ENCODE measurements at regions not wholly inside any gene's neighbourhood (a gene's known extent, or its start where the extent isn't known, plus 50 kb on each side); places are given as distances from the start of the nearest gene placed in this dataset.

DNA sequence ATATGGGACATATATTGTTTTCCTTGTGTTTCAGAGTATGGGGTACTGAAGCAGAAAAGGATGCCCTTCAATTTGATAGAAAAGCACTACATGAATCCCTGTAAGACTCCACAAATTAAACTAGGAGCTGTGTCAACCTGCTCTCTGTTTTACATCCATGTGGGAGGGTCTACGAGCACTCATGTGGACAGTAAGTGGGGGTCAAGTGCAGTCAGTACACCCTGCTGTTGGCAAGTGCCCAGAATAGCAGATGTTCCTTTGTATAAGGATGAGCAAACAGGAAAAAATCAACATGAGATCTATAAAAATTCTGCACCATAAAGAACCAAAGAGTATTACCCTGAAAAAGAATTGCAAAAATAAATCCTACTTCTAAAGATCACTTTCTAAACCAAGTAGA lies 659.9 kb downstream of the SI start:
- H3K23ac ChIP-seq (ENCODE audit: insufficient read length, low read depth, low read length), result no peak overlapping the region
- H3K79me1 ChIP-seq (ENCODE audit: insufficient read depth, low read depth, low read length, poor library complexity, severe bottlenecking), result no peaks in the 10 kb centered on the region
- no peaks in the 10 kb centered on the region; a peak in 1 of 5 replicates for H3K9me3 Mint-ChIP-seq
- no peak overlapping the region for H2BK12ac ChIP-seq (ENCODE audit: insufficient read length, low read depth, low read length)
- no peak overlapping the region for H4K91ac ChIP-seq (ENCODE audit: insufficient read length, low read depth, low read length)
- H4K20me1 ChIP-seq (ENCODE audit: control insufficient read depth, insufficient read depth, insufficient read length), result no peaks in the 10 kb centered on the region
- H2BK5ac ChIP-seq (ENCODE audit: insufficient read length, low read length), result no peak overlapping the region
- no peak overlapping the region for H4K5ac ChIP-seq (ENCODE audit: insufficient read length, low read depth, low read length)
- no peak overlapping the region for H3K18ac ChIP-seq (ENCODE audit: insufficient read length, low read depth, low read length)
- H2BK20ac ChIP-seq (ENCODE audit: low read depth, low read length, poor library complexity, severe bottlenecking), result no peak overlapping the region
- H4K8ac ChIP-seq (replicated peaks; ENCODE audit: insufficient read length, low read depth, low read length), result no peak overlapping the region
- no peak overlapping the region for H3K27ac Mint-ChIP-seq
- no peak overlapping the region for H3K4ac ChIP-seq (ENCODE audit: low read depth, low read length)
- no CpG with 5 or more reads among the region's 1 CpG for WGBS (ENCODE audit: extremely low coverage, insufficient read length, low lambda C conversion rate)
- H3K27ac ChIP-seq (ENCODE audit: insufficient read length, low read depth, low read length), result no peak overlapping the region
- H3K14ac ChIP-seq (ENCODE audit: insufficient read depth, low read length), result no peak overlapping the region
- no peaks in the 10 kb centered on the region for H3K27me3 ChIP-seq (ENCODE audit: insufficient read depth, low read length)
- H3K4me1 ChIP-seq (ENCODE audit: insufficient read depth, low read length), result no peaks in the 10 kb centered on the region
- H3K4me2 ChIP-seq (ENCODE audit: insufficient read depth, insufficient read length, low read length), result no peak overlapping the region
- no peak overlapping the region for H3T11ph ChIP-seq (ENCODE audit: low read length)
- peaks cover 7% of the 10 kb centered on the region in 2 experiments for H3K4me1 Mint-ChIP-seq
- TF ChIP-seq, protein P1, sequence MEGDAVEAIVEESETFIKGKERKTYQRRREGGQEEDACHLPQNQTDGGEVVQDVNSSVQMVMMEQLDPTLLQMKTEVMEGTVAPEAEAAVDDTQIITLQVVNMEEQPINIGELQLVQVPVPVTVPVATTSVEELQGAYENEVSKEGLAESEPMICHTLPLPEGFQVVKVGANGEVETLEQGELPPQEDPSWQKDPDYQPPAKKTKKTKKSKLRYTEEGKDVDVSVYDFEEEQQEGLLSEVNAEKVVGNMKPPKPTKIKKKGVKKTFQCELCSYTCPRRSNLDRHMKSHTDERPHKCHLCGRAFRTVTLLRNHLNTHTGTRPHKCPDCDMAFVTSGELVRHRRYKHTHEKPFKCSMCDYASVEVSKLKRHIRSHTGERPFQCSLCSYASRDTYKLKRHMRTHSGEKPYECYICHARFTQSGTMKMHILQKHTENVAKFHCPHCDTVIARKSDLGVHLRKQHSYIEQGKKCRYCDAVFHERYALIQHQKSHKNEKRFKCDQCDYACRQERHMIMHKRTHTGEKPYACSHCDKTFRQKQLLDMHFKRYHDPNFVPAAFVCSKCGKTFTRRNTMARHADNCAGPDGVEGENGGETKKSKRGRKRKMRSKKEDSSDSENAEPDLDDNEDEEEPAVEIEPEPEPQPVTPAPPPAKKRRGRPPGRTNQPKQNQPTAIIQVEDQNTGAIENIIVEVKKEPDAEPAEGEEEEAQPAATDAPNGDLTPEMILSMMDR (conservative IDR thresholded peaks at IDR 0.05), result no peak
- no peak overlapping the region for H2AK5ac ChIP-seq (ENCODE audit: insufficient read length, low read length)
- H2BK120ac ChIP-seq (ENCODE audit: low read depth, low read length, poor library complexity, severe bottlenecking), result no peak overlapping the region
- DNase-seq, result no peak
- no peaks in the 10 kb centered on the region for H3K9me3 ChIP-seq (ENCODE audit: control insufficient read depth, low read depth, low read length)
- H3K56ac ChIP-seq (ENCODE audit: insufficient read length, low read depth, low read length), result no peak overlapping the region
- no peaks in the 10 kb centered on the region for H3K23me2 ChIP-seq (ENCODE audit: insufficient read length, low read depth, low read length, poor library complexity, severe bottlenecking)
- no peak overlapping the region for H3K4me3 Mint-ChIP-seq
- H3K27me3 Mint-ChIP-seq (ENCODE audit: low read depth), result no peaks in the 10 kb centered on the region
- no peak overlapping the region for H2AFZ ChIP-seq (ENCODE audit: low read length)
- H3K9ac ChIP-seq (ENCODE audit: extremely low read depth, insufficient read length, low read length), result no peak overlapping the region
- H2BK15ac ChIP-seq (ENCODE audit: low read depth, low read length), result no peak overlapping the region
- no peaks in the 10 kb centered on the region for H3K36me3 Mint-ChIP-seq (ENCODE audit: insufficient read depth in 1 of 3, low read depth in 3 of 3)
- H3K79me2 ChIP-seq (ENCODE audit: insufficient read depth, low read length), result no peaks in the 10 kb centered on the region
